ENCODE measurements at regions not wholly inside any gene's neighbourhood (a gene's known extent, or its start where the extent isn't known, plus 50 kb on each side); places are given as distances from the start of the nearest gene placed in this dataset.
A peak's percentile ranks its signal among the peaks of the same experiment; 100 is the strongest.

GRCh38 chr12:127923501-127923900 is 343.5 kb upstream of the TMEM132C start:
- TF ChIP-seq CTCF (conservative IDR thresholded peaks at IDR 0.05; ENCODE audit: low read length), result no peak
- no peaks in the 10 kb centered on the region for H3K79me2 ChIP-seq (ENCODE audit: insufficient read depth, low read depth, low read length)
- no peak overlapping the region for H3K27ac ChIP-seq (ENCODE audit: low read depth, low read length, poor library complexity, severe bottlenecking)
- H3K36me3 ChIP-seq (ENCODE audit: insufficient read depth, low read length), result no peaks in the 10 kb centered on the region
- no peak overlapping the region for H2AFZ ChIP-seq (ENCODE audit: low read length)
- no TSS peak for BruUV-seq (replicated peaks)
- no peaks in the 10 kb centered on the region for H3K9me3 ChIP-seq (ENCODE audit: low read length)
- no peaks in the 10 kb centered on the region for H4K20me1 ChIP-seq (ENCODE audit: insufficient read depth, low read length)
- H3K4me3 ChIP-seq (ENCODE audit: low read depth, low read length, poor library complexity, severe bottlenecking), result no peak overlapping the region
- no peak for DNase-seq (ENCODE audit: low spot score)
- H3K4me1 ChIP-seq (ENCODE audit: insufficient read depth, low read length, poor library complexity, severe bottlenecking), result no peaks in the 10 kb centered on the region
- ChIA-PET POLR2A (no interaction called here), CTCF (ENCODE audit: unreplicated experiment) (no interaction called here)
- H3K4me2 ChIP-seq (ENCODE audit: low read length), result no peak overlapping the region
- no peaks in the 10 kb centered on the region for H3K9me2 ChIP-seq (ENCODE audit: insufficient read depth, low read length)
- intact Hi-C loops (cut with micrococcal nuclease; ENCODE audit: unreplicated experiment), result no loop called here

- no peak overlapping the region for H3K4me2 ChIP-seq (ENCODE audit: low read length)
- no peak for DNase-seq (ENCODE audit: low spot score)
- TF ChIP-seq EZH2phosphoT487 (IDR thresholded peaks at IDR 0.05; ENCODE audit: borderline replicate concordance, low read depth, low read length) (no peak), CTCF (conservative IDR thresholded peaks at IDR 0.05; ENCODE audit: low read length) (peak; percentile 38; the same call in 1 of the 2 replicates)
- no peaks in the 10 kb centered on the region for H3K4me1 ChIP-seq (ENCODE audit: insufficient read depth, low read length, poor library complexity, severe bottlenecking)
- H3K27ac ChIP-seq (ENCODE audit: low read depth, low read length, poor library complexity, severe bottlenecking), result no peak overlapping the region
- intact Hi-C loops (cut with micrococcal nuclease; ENCODE audit: unreplicated experiment), result no loop called here
- H3K79me2 ChIP-seq (ENCODE audit: insufficient read depth, low read depth, low read length), result no peaks in the 10 kb centered on the region
- H2AFZ ChIP-seq (ENCODE audit: low read length), result no peak overlapping the region
- H4K20me1 ChIP-seq (ENCODE audit: insufficient read depth, low read length), result no peaks in the 10 kb centered on the region
- no peak overlapping the region for H3K4me3 ChIP-seq (ENCODE audit: low read depth, low read length, poor library complexity, severe bottlenecking)
- ChIA-PET POLR2A (no interaction called here), CTCF (ENCODE audit: unreplicated experiment) (no interaction called here)
- no peaks in the 10 kb centered on the region for H3K9me3 ChIP-seq (ENCODE audit: low read length)
- H3K9me2 ChIP-seq (ENCODE audit: insufficient read depth, low read length), result no peaks in the 10 kb centered on the region
- H3K36me3 ChIP-seq (ENCODE audit: insufficient read depth, low read length), result no peaks in the 10 kb centered on the region
- no TSS peak for BruUV-seq (replicated peaks)
These were observed 341.0 kb upstream of the TMEM132C start for GRCh38 chr12:127925971-127926370.

GRCh38 chr12:127928178-127928577 is 338.8 kb upstream of the TMEM132C start:
- Histone ChIP-seq H3K79me2 (ENCODE audit: insufficient read depth, low read depth, low read length) (no peaks in the 10 kb centered on the region), H3K4me2 (ENCODE audit: low read length) (no peak overlapping the region), H3K4me3 (ENCODE audit: low read depth, low read length, poor library complexity, severe bottlenecking) (no peak overlapping the region), H2AFZ (ENCODE audit: low read length) (no peak overlapping the region), H4K20me1 (ENCODE audit: insufficient read depth, low read length) (no peaks in the 10 kb centered on the region), H3K4me1 (ENCODE audit: insufficient read depth, low read length, poor library complexity, severe bottlenecking) (no peaks in the 10 kb centered on the region), H3K27ac (ENCODE audit: low read depth, low read length, poor library complexity, severe bottlenecking) (no peak overlapping the region), H3K36me3 (ENCODE audit: insufficient read depth, low read length) (no peaks in the 10 kb centered on the region), H3K9me2 (ENCODE audit: insufficient read depth, low read length) (no peaks in the 10 kb centered on the region), H3K9me3 (ENCODE audit: low read length) (no peaks in the 10 kb centered on the region)
- BruUV-seq (replicated peaks), result no TSS peak
- ChIA-PET POLR2A (no interaction called here), CTCF (ENCODE audit: unreplicated experiment) (no interaction called here)
- DNase-seq (ENCODE audit: low spot score), result no peak
- TF ChIP-seq EZH2phosphoT487 (IDR thresholded peaks at IDR 0.05; ENCODE audit: borderline replicate concordance, low read depth, low read length), result no peak
- no peak for TF ChIP-seq CTCF (conservative IDR thresholded peaks at IDR 0.05; ENCODE audit: low read length)
- intact Hi-C loops (cut with micrococcal nuclease; ENCODE audit: unreplicated experiment), result no loop called here
